Colonic mucosa (tissue), 4 donors: ENCODE measurements at regions not wholly inside any gene's neighbourhood (a gene's known extent, or its start where the extent isn't known, plus 50 kb on each side); places are given as distances from the start of the nearest gene placed in this dataset.

Experiments used
- DNase-seq: peaks from one replicate; pipeline ENCODE4 v3.0.0-alpha.2; 2020
- H3K27ac ChIP-seq: fragments of 200-600 bp; one replicate; pipeline ENCODE4 v1.8.0; 2021
- H3K27me3 ChIP-seq: fragments of 200-600 bp; one replicate; pipeline ENCODE4 v1.8.0; 2021
- H3K36me3 ChIP-seq: fragments of 200-600 bp; one replicate; pipeline ENCODE4 v1.8.0; 2021
- H3K4me1 ChIP-seq: fragments of 200-600 bp; one replicate; pipeline ENCODE4 v1.8.0; 2021; ENCODE audit warnings: mild to moderate bottlenecking
- H3K4me3 ChIP-seq: fragments of 200-600 bp; one replicate; pipeline ENCODE4 v1.8.0; 2021
- H3K9ac ChIP-seq, 2 donors: one replicate each; pipeline ENCODE4 v1.7.0; 2013; ENCODE audit warnings: control low read depth in 2 of 2, low read depth in 2 of 2, low read length in 2 of 2
- H3K9me3 ChIP-seq: fragments of 200-600 bp; one replicate; pipeline ENCODE4 v1.8.0; 2021
- CTCF ChIP-seq: fragments of 200-600 bp; IDR thresholded peaks from one replicate; pipeline ENCODE4 v1.8.0; 2022; ENCODE audit warnings: antibody characterized with exemption, mild to moderate bottlenecking
- intact Hi-C: fragments of 100-400 bp; cut with DNase I; formaldehyde crosslinking; loops from one replicate; pipeline ENCODE4 v1.14.1; 2022
- donor health status: healthy.
- donor health status: DM: no; HTN: no; CAD: no.
- donor health status: DM: no; HTN: no; CAD: no.

GRCh38 chr9:84583866-84584265 lies 85.7 kb upstream of the NTRK2 start:
- Histone ChIP-seq H3K4me1 (no peaks in the 10 kb centered on the region), H3K4me3 (no peak overlapping the region), H3K27me3 (no peaks in the 10 kb centered on the region), H3K9ac (no peak overlapping the region), H3K9me3 (no peaks in the 10 kb centered on the region), H3K27ac (no peak overlapping the region), H3K36me3 (no peaks in the 10 kb centered on the region)
- DNase-seq, result no peak
- intact Hi-C loops, result no loop called here
- no peak for TF ChIP-seq CTCF

GRCh38 chr9:84586662-84587061 lies 82.9 kb upstream of the NTRK2 start:
- no peak for TF ChIP-seq CTCF
- intact Hi-C loops, result no loop called here
- H3K4me1 ChIP-seq, result no peaks in the 10 kb centered on the region

GRCh38 chr9:84587153-84587552 lies 82.4 kb upstream of the NTRK2 start:
- H3K27me3 ChIP-seq, result no peaks in the 10 kb centered on the region
- H3K9me3 ChIP-seq, result no peaks in the 10 kb centered on the region
- DNase-seq, result no peak
- no peak overlapping the region for H3K9ac ChIP-seq
- H3K36me3 ChIP-seq, result no peaks in the 10 kb centered on the region
- no peak overlapping the region for H3K4me3 ChIP-seq
- intact Hi-C loops, result no loop called here
- H3K27ac ChIP-seq, result no peak overlapping the region
- no peaks in the 10 kb centered on the region for H3K4me1 ChIP-seq
- TF ChIP-seq CTCF, result no peak

More at GRCh38 chr9:84586662-84587061, 82.9 kb upstream of the NTRK2 start:
- Histone ChIP-seq H3K9me3 (no peaks in the 10 kb centered on the region), H3K4me3 (no peak overlapping the region), H3K27ac (no peak overlapping the region), H3K9ac (no peak overlapping the region), H3K27me3 (no peaks in the 10 kb centered on the region), H3K36me3 (no peaks in the 10 kb centered on the region)
- DNase-seq, result no peak

GRCh38 chr9:84589542-84589941 lies 80.0 kb upstream of the NTRK2 start:
- Histone ChIP-seq H3K36me3 (no peaks in the 10 kb centered on the region), H3K27ac (no peak overlapping the region), H3K4me3 (no peak overlapping the region), H3K9me3 (no peaks in the 10 kb centered on the region), H3K4me1 (no peaks in the 10 kb centered on the region), H3K9ac (no peak overlapping the region), H3K27me3 (no peaks in the 10 kb centered on the region)
- DNase-seq, result no peak
- no peak for TF ChIP-seq CTCF
- intact Hi-C loops, result no loop called here

- Histone ChIP-seq H3K4me3 (no peak overlapping the region), H3K9me3 (no peaks in the 10 kb centered on the region), H3K4me1 (no peaks in the 10 kb centered on the region), H3K27ac (no peak overlapping the region), H3K36me3 (no peaks in the 10 kb centered on the region), H3K27me3 (no peaks in the 10 kb centered on the region), H3K9ac (no peak overlapping the region)
- no peak for TF ChIP-seq CTCF
- intact Hi-C loops, result no loop called here
- DNase-seq, result no peak
Measured at GRCh38 chr9:84590706-84591105, 78.8 kb upstream of the NTRK2 start.

GRCh38 chr9:84592918-84593317 lies 76.6 kb upstream of the NTRK2 start:
- Histone ChIP-seq H3K4me1 (no peaks in the 10 kb centered on the region), H3K27ac (no peak overlapping the region), H3K9ac (no peak overlapping the region), H3K27me3 (no peaks in the 10 kb centered on the region), H3K4me3 (no peak overlapping the region), H3K9me3 (no peaks in the 10 kb centered on the region), H3K36me3 (no peaks in the 10 kb centered on the region)
- intact Hi-C loops, result no loop called here
- TF ChIP-seq CTCF, result no peak
- no peak for DNase-seq
